IMR-90 (cell line): ENCODE measurements at regions not wholly inside any gene's neighbourhood (a gene's known extent, or its start where the extent isn't known, plus 50 kb on each side); places are given as distances from the start of the nearest gene placed in this dataset.

ENCODE experiments used
- CEBPB ChIP-seq: IDR thresholded peaks from 2 replicates; pipeline ENCODE4 v1.6.1; 2012; ENCODE audit warnings: low read depth, low read length, improper control_type of control experiment
- CTCF ChIP-seq: conservative IDR thresholded peaks from 2 replicates; pipeline ENCODE4 v1.5.1; 2012; ENCODE audit warnings: mild to moderate bottlenecking, low read depth, low read length, improper control_type of control experiment
- MXI1 ChIP-seq: IDR thresholded peaks from 2 replicates; pipeline ENCODE4 v1.6.1; 2012; ENCODE audit warnings: low read depth, mild to moderate bottlenecking, low read length, moderate library complexity, borderline replicate concordance
- POLR2A ChIP-seq: IDR thresholded peaks from 2 replicates; pipeline ENCODE4 v1.6.1; 2012; ENCODE audit warnings: mild to moderate bottlenecking, low read depth, low read length
- RAD21 ChIP-seq: IDR thresholded peaks from 2 replicates; pipeline ENCODE4 v1.6.1; 2012; ENCODE audit warnings: low read length, improper control_type of control experiment
- RFX5 ChIP-seq: IDR thresholded peaks from 2 replicates; pipeline ENCODE4 v1.8.0; 2012; ENCODE audit warnings: low read depth, mild to moderate bottlenecking, low read length, moderate library complexity

GRCh38 chr6:82073484-82073883 lies 174.1 kb downstream of the IBTK start:
- TF ChIP-seq CTCF (no peak), POLR2A (no peak), MXI1 (no peak), RFX5 (no peak), CEBPB (no peak), RAD21 (no peak)
